ENCODE measurements at regions not wholly inside any gene's neighbourhood (a gene's known extent, or its start where the extent isn't known, plus 50 kb on each side); places are given as distances from the start of the nearest gene placed in this dataset.
"Not testable (repeated sequence)": the region's sequence is repeated elsewhere in the genome, so short reads cannot be mapped to it uniquely, and the experiment has no call there.

- no peak for DNase-seq
Measured at GRCh38 chr3:33957176-33957575, 158.7 kb downstream of the PDCD6IP start.

- DNase-seq: no peak
Measured at GRCh38 chr3:33958661-33959060, 160.2 kb downstream of the PDCD6IP start.

GRCh38 chr3:33962396-33962795 lies 164.0 kb downstream of the PDCD6IP start:
- DNase-seq: no peak

- DNase-seq: not testable (repeated sequence)
Measured at GRCh38 chr3:33970180-33970579, 171.8 kb downstream of the PDCD6IP start.

- no peak for DNase-seq
Measured at GRCh38 chr3:33971055-33971454, 172.6 kb downstream of the PDCD6IP start.

GRCh38 chr3:33975463-33975862 lies 177.0 kb downstream of the PDCD6IP start:
- no peak for DNase-seq

GRCh38 chr3:33977227-33977626 lies 178.8 kb downstream of the PDCD6IP start:
- DNase-seq: no peak

GRCh38 chr3:33980252-33980651 lies 181.8 kb downstream of the PDCD6IP start:
- no peak for DNase-seq

- no peak for DNase-seq
Measured at GRCh38 chr3:33982269-33982798, 183.9 kb downstream of the PDCD6IP start.

GRCh38 chr3:33982949-33983348 lies 184.5 kb downstream of the PDCD6IP start:
- not testable (repeated sequence) for DNase-seq

GRCh38 chr3:33989229-33989628 lies 190.8 kb downstream of the PDCD6IP start:
- no peak for DNase-seq

GRCh38 chr3:33991673-33992072 lies 193.2 kb downstream of the PDCD6IP start:
- DNase-seq: no peak

- DNase-seq: no peak
Measured at GRCh38 chr3:33993631-33994030, 195.2 kb downstream of the PDCD6IP start.

GRCh38 chr3:33994568-33994967 lies 196.1 kb downstream of the PDCD6IP start:
- no peak for DNase-seq

GRCh38 chr3:34000301-34000700 lies 201.9 kb downstream of the PDCD6IP start:
- no peak for DNase-seq

- DNase-seq: no peak
Measured at GRCh38 chr3:34001022-34001421, 202.6 kb downstream of the PDCD6IP start.

- no peak for DNase-seq
Measured at GRCh38 chr3:34001990-34002389, 203.6 kb downstream of the PDCD6IP start.

- no peak for DNase-seq
Measured at GRCh38 chr3:34002569-34003100, 204.2 kb downstream of the PDCD6IP start.

- no peak for DNase-seq
Measured at GRCh38 chr3:34005886-34006285, 207.5 kb downstream of the PDCD6IP start.

- no peak for DNase-seq
Measured at GRCh38 chr3:34008191-34008590, 209.8 kb downstream of the PDCD6IP start.

- no peak for DNase-seq
Measured at GRCh38 chr3:34008836-34009809, 210.7 kb downstream of the PDCD6IP start.

GRCh38 chr3:34011171-34012101 lies 213.0 kb downstream of the PDCD6IP start:
- no peak for DNase-seq

GRCh38 chr3:34012102-34012461 lies 213.7 kb downstream of the PDCD6IP start:
- no peak for DNase-seq

All from hindlimb muscle (tissue), 1 donor.